ENCODE measurements at regions not wholly inside any gene's neighbourhood (a gene's known extent, or its start where the extent isn't known, plus 50 kb on each side); places are given as distances from the start of the nearest gene placed in this dataset.
"Not testable (repeated sequence)": the region's sequence is repeated elsewhere in the genome, so short reads cannot be mapped to it uniquely, and the experiment has no call there.

DNA sequence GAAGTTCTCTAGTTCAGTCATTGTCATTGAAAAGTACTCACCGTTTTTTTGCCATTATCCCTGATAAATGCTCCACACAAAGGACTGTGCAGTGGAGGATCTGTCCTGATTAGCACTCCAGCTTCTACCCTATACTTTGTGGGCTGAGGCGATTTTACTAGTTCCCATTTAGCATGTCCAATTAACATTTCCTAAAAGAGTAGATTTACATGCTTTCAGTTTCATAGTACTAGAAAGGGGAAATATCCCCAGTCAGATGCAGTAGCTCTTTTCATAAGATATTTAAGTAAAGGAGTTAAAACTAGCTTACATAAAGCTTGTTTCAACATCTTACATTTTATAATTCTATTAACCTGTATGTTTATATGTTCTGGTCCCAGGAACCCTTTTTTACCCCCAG lies 144.9 kb upstream of the APOOL start:
- DNase-seq (ENCODE audit: low read depth), result not testable (repeated sequence)

DNA sequence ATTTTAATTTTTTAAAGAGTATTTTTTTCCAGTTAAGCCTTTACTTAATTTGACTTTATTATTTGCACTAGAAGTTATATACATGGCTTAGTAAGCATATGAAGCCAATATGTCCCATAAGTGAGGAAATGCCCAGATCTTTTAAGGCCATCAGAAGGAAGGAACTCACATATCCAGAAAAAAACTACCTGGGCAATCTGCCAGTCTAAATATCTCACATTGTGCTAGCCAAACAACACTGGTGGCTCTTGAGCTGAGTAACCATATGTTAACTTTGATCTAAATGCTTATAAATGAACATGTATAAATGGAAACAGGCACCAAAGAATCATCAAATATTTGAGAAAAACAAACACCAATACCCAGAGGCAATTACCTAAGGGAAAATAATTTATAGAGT lies 138.6 kb upstream of the APOOL start:
- DNase-seq (ENCODE audit: low read depth), result no peak

DNA sequence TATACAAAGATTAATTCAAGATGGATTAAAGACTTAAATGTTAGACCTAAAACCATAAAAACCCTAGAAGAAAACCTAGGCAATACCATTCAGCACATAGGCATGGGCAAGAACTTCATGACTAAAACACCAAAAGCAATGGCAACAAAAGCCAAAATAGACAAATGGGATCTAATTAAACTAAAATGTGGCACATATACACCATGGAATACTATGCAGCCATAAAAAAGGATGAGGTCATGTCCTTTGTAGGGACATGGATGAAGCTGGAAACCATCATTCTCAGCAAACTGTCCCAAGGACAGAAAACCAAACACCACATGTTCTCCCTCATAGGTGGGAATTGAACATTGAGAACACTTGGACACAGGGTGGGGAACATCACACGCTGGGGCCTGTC lies 133.4 kb upstream of the APOOL start:
- not testable (repeated sequence) for DNase-seq (ENCODE audit: low read depth)

DNA sequence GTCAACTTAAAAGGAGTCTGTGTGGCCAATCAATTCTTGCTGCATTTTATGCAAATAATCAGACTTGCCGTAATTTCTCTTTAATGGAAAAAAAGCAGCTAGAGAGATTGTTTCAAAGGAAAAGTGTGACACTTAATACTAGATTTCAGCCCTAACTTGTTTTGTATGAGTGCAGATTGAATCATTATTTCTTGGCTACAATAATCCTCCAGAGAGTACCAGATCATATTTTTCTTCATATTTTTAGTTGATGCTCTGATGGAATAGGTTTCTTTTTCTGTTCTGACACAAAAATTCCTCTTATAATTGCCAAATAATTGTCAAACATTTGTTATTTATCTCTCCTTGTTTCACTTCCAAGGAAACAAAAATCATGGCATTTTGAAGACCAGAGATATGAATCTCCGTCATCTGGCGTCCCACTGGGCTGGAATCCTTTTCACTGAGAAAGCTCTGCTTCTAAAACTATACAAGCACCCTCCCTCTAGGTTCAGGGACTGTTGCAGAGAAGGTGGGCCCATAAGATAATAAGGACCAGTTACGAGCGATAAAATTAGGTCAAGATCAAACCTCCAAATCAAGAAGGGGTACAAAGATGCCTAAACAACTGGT lies 131.4 kb upstream of the APOOL start:
- DNase-seq (ENCODE audit: low read depth), result not testable (repeated sequence)

DNA sequence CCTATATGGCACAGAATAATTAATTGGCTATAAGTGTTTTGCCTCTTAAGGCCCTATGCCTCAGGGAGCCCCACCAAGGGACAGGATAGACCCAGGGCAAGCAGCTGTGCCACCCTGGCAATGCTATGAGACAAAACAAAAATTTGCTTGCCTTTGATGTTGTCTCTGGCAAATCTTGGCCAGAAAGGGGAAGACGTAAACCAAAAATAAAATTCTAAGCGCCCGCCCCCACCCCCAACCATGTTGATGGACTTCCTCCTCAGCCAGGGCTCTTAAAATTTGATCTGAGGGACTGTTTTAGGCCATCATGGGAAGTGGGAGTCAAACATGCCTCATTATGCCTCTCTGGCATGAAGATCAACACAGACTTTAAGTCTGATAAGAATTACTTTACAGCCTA lies 130.5 kb upstream of the APOOL start:
- no peak for DNase-seq (ENCODE audit: low read depth)

DNA sequence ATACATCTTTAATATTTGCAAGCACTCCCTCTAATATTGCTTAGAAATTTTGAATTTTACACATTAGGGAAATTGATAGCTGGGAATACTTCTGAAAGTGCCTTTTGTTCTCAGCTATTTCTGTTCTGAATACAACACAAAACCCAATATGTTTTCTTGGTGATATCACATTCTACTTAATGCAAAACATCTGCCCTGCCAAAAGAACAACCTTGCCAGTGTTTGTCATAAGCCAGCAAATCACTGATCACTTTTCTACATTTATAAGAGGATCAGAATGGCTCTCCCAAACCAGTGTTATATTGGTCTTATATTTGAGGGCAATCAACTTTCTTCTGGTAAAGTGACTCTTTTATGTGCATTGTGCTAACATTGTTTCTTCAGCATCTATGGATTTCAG lies 126.8 kb upstream of the APOOL start:
- DNase-seq (ENCODE audit: low read depth), result no peak

DNA sequence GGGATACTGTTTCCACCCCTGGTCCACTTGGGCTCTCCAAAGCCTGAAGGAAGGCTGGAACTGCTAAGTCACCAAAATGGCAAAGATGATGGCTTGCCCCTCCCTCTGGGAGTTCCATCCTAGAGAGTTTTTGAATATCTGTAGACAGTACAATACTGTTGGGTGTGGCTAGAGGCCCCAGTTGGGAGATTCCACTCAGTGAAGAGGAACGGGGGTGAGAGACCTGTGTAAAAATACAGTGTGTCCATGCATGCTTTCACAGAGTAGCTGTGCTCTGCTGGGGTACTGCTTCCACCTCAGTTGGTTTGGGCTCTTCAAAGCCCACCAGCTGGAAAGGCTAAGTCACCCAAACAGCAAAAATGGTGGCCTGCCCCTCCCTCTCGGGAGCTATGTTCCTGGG lies 109.8 kb upstream of the APOOL start:
- no peak for DNase-seq (ENCODE audit: low read depth)

DNA sequence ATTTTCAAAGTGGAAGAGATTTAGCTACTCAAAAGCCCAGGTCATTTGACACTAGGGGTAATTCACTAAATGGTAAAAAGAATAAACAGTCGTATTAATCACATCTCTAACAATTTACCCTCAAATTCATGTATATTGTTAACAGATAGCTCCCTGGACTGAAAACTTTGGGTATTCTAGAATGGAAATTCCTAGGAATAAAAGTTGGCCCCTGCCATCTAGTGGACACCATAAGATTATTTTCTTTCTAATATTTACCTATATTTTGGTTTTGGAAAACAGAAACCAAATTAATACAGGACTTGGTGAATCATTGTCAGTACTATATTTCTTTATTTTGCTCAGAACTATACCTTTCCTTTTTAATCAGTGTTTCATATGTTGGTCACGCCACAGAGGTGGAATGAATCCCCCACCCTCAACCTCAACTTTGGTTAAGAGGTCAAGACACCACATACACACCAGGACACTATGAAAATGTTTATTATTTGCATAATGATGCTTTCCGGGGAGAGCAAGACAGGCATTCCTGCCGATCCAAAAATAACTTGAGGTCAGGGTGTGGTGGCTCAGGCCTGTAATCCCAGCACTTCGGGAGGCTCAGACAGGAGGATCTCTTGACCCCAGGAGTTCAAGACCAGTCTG lies 96.2 kb upstream of the APOOL start:
- no peak for DNase-seq (ENCODE audit: low read depth)

DNA sequence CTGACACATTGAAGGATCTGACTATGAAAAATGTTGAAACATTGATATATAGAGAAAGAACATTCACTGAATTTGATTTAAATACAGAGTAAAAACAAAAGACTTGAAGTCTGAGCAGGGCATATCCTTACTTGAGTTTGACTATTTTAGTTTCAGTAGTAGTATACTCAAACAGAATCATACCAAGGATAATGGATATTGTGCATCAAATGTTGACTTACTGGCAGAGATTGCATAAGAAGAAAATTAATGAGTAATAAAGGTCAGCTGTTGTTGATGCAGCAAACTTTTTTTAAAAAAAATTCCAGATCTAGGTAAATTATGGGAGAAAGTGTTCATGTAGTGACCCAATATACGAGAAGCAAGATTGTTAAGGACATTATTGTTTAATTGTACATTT lies 94.5 kb upstream of the APOOL start:
- DNase-seq (ENCODE audit: low read depth), result no peak

DNA sequence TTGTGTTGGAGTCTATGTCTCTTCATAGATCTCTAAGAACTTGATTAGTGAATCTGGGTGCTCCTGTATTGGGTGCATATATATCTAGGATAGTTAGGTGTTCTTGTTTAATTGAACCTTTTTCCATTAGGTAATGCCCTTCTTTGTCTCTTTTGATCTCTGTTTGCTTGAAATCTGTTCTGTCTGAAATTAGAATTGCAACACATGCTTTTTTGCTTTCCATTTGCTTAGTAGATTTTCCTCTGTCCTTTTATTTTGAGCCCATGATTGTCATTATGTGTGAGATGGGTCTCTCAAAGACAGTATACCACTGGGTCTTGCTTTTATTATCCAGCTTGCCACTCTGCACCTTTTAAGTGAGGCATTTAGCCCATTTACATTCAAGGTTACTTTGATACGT lies 79.1 kb upstream of the APOOL start:
- no peak for DNase-seq (ENCODE audit: low read depth)

DNA sequence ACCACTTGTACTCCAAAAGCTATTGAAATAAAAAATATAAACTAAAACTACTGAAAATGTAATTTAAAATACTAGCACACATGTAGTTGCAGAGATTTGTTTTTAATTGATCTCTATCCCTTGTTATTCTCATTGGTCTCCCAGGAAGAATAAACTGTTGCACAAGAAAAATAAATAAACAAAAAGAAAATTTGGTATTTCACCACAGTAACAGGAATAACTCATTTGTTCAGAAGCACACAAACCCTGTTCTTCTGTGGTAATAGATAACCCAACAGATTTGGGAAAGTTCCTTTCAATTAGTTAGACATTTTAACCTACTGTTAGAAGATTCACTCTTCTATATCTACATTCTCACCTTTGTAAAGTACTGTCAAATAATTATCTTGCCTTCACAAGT lies 70.9 kb upstream of the APOOL start:
- DNase-seq (ENCODE audit: low read depth), result no peak

DNA sequence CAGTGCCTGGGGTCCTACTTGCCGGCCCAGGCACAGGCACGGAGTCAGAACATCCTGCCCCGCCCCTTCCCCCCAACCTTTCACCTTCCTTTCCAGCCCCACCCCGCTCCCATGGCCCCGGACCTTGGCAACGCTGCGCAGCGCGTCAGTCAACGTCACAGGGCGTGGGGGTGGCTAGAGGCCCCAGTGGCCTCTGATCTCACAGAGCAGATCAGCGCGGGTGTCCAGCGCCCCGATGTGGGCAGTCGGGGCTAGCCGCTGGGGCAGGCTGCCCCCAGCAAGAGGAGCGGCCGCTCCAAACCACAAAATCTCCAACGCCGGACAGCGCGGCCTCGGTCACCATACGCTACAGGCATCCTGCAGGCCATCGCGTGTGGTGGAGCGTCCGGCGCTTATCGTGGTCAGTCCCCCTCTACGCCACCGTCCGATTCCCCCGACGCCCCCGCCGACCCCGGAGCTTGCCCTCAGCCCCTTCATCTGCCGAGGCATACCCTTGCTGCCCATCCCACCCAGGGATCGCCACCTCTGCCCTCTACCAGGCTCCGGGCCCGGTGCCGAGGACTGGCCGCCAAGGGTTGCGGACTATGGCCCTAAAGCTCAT lies 69.6 kb upstream of the APOOL start:
- DNase-seq (ENCODE audit: low read depth), result no peak

All from forelimb muscle (tissue), 1 donor.